Transverse colon (tissue), 4 donors: ENCODE measurements at regions not wholly inside any gene's neighbourhood (a gene's known extent, or its start where the extent isn't known, plus 50 kb on each side); places are given as distances from the start of the nearest gene placed in this dataset.

Source experiments
- DNase-seq: peaks from one replicate; pipeline ENCODE4 v3.0.0-alpha.2; 2019
- H3K27ac ChIP-seq, 4 donors: fragments of 200-600 bp; sonication (generic); 2 replicates each; pipeline ENCODE4 v1.5.1; 2016 to 2018; ENCODE audit warnings: inconsistent platforms in 4 of 4
- H3K27me3 ChIP-seq: fragments of 200-600 bp; sonication (generic); 2 replicates; pipeline ENCODE4 v1.5.1; 2017; ENCODE audit warnings: inconsistent platforms
- H3K36me3 ChIP-seq, 4 donors: fragments of 200-600 bp; sonication (generic); 2 replicates each; pipeline ENCODE4 v1.5.1; 2017 to 2019; ENCODE audit warnings: inconsistent platforms in 4 of 4
- H3K4me1 ChIP-seq, 4 donors: fragments of 200-600 bp; sonication (generic); 2 replicates each; pipeline ENCODE4 v1.5.1; 2017 to 2020; ENCODE audit warnings: inconsistent platforms in 4 of 4
- H3K4me3 ChIP-seq, 4 donors: fragments of 200-600 bp; sonication (generic); 1 replicate in 1 of 4; 2 replicates in 3 of 4; pipeline versions ENCODE4 v1.5.1 to v1.6.1; 2017 to 2019; ENCODE audit warnings: inconsistent platforms in 4 of 4
- H3K9me3 ChIP-seq, 2 donors: fragments of 200-600 bp; sonication (generic); 2 replicates each; pipeline ENCODE4 v1.5.1; 2017 to 2019; ENCODE audit warnings: inconsistent platforms in 2 of 2
- CTCF ChIP-seq, 5 experiments: fragments of 200-600 bp in 3 of 5; fragments of 450-650 bp in 2 of 5; sonication (generic) in 3 of 5; IDR thresholded peaks; 1 replicate in 2 of 5; 2 replicates in 3 of 5; pipeline ENCODE4 v1.5.1; 2016 to 2017; ENCODE audit warnings: antibody characterized with exemption in 5 of 5, inconsistent platforms in 3 of 5, mild to moderate bottlenecking in 2 of 5, moderate library complexity in 1 of 5
- EP300 ChIP-seq: sonication (generic); formaldehyde crosslinking; IDR thresholded peaks from one replicate; pipeline ENCODE4 v1.6.1; 2017; ENCODE audit warnings: antibody characterized with exemption, low read depth
- POLR2A ChIP-seq: fragments of 450-650 bp; IDR thresholded peaks from one replicate; pipeline ENCODE4 v1.6.1; 2016; ENCODE audit warnings: antibody characterized with exemption, mild to moderate bottlenecking, moderate library complexity
- POLR2AphosphoS5 ChIP-seq, 3 donors: sonication (generic); formaldehyde crosslinking; IDR thresholded peaks; one replicate each; pipeline ENCODE4 v1.6.1; 2016; ENCODE audit warnings: antibody characterized with exemption in 3 of 3
- WGBS, 2 donors: methylation state at CpG; one replicate each; pipeline ENCODE4 v1.1.5; 2018; ENCODE audit warnings: low coverage in 1 of 2; 5-methylcytosine and 5-hydroxymethylcytosine counted together
- in situ Hi-C, 4 donors: fragments of 200-750 bp; cut with MboI; loops; one replicate each; pipeline versions ENCODE4 v1.15.0 to v1.15.1; 2017; ENCODE audit warnings: low sequenced_read_pairs in 3 of 4, low pct_ligation_motif_present in 1 of 4, low pct_unique_long_range_greater_than_20kb in 1 of 4
- intact Hi-C: fragments of 100-400 bp; cut with DNase I; formaldehyde crosslinking; loops from one replicate; pipeline ENCODE4 v1.15.1; 2023; ENCODE audit warnings: low total_unique reads

GRCh38 chr9:117555964-117556629, 141.2 kb upstream of the ASTN2 start:
- in situ Hi-C loops (no loop called here), intact Hi-C loops (no loop called here)
- no peaks in the 10 kb centered on the region for H3K4me1 ChIP-seq
- peak; percentile 71 for DNase-seq
- no peaks in the 10 kb centered on the region for H3K27me3 ChIP-seq
- WGBS, 2 donors = 42 to 51% methylated on average over 4 to 5 of the region's 5 CpGs
- H3K9me3 ChIP-seq = no peaks in the 10 kb centered on the region
- no peaks in the 10 kb centered on the region for H3K36me3 ChIP-seq
- peak; percentile 34 to 53 (median 48) for TF ChIP-seq CTCF (IDR thresholded peaks at IDR 0.05)
- TF ChIP-seq POLR2A = no peak
- H3K4me3 ChIP-seq = no peak overlapping the region
- no peak overlapping the region for H3K27ac ChIP-seq

GRCh38 chr9:117552811-117553210, 138.0 kb upstream of the ASTN2 start:
- in situ Hi-C loops = no loop called here

GRCh38 chr9:117551171-117551570, 136.3 kb upstream of the ASTN2 start:
- DNase-seq = no peak
- no peak for TF ChIP-seq POLR2A
- TF ChIP-seq POLR2AphosphoS5 (IDR thresholded peaks at IDR 0.05) = no peak
- TF ChIP-seq CTCF (IDR thresholded peaks at IDR 0.05) = no peak
- no peak for TF ChIP-seq EP300
- Histone ChIP-seq H3K4me3 (no peak overlapping the region), H3K4me1 (peaks cover 0 to 6% (median 0%) of the 10 kb centered on the region in 4 donors), H3K9me3 (no peaks in the 10 kb centered on the region), H3K27me3 (no peaks in the 10 kb centered on the region), H3K27ac (no peak overlapping the region), H3K36me3 (no peaks in the 10 kb centered on the region)
- 49 to 64% methylated on average over 2 of the region's 2 CpGs for WGBS, 2 donors
- intact Hi-C loops = no loop called here
- in situ Hi-C loops = no loop called here

More at GRCh38 chr9:117552811-117553210, 138.0 kb upstream of the ASTN2 start:
- H3K36me3 ChIP-seq = no peaks in the 10 kb centered on the region
- DNase-seq = no peak
- no peak overlapping the region for H3K4me3 ChIP-seq
- H3K4me1 ChIP-seq = no peaks in the 10 kb centered on the region
- TF ChIP-seq POLR2A (no peak), CTCF (IDR thresholded peaks at IDR 0.05) (no peak), POLR2AphosphoS5 (IDR thresholded peaks at IDR 0.05) (no peak), EP300 (no peak)
- no peaks in the 10 kb centered on the region for H3K9me3 ChIP-seq
- H3K27ac ChIP-seq = no peak overlapping the region
- H3K27me3 ChIP-seq = no peaks in the 10 kb centered on the region
- WGBS, 2 donors = 76 to 100% methylated on average over 2 of the region's 2 CpGs
- intact Hi-C loops = no loop called here

- DNase-seq = no peak
- Histone ChIP-seq H3K4me3 (no peak overlapping the region), H3K27ac (no peak overlapping the region), H3K4me1 (peaks cover 0 to 6% (median 0%) of the 10 kb centered on the region in 4 donors), H3K27me3 (no peaks in the 10 kb centered on the region), H3K36me3 (no peaks in the 10 kb centered on the region), H3K9me3 (no peaks in the 10 kb centered on the region)
- no peak for TF ChIP-seq POLR2AphosphoS5 (IDR thresholded peaks at IDR 0.05)
- no peak for TF ChIP-seq POLR2A
- no peak for TF ChIP-seq CTCF (IDR thresholded peaks at IDR 0.05)
- no peak for TF ChIP-seq EP300
- WGBS, 2 donors = 70 to 75% methylated on average over 2 to 3 of the region's 3 CpGs
- intact Hi-C loops (no loop called here), in situ Hi-C loops (loop anchor here in 1 of 4 donors (5.0 kb wide), 1 partner anchor 52 kb away; no protein-coding TSS in a partner anchor)
These were observed 134.6 kb upstream of the ASTN2 start for GRCh38 chr9:117549444-117549843.
